H1 (cell line): ENCODE measurements at regions not wholly inside any gene's neighbourhood (a gene's known extent, or its start where the extent isn't known, plus 50 kb on each side); places are given as distances from the start of the nearest gene placed in this dataset.

Experiments
- CTCF ChIA-PET: fragments of 300-600 bp; sonication (Branson Sonifier 250); formaldehyde crosslinking; loops from one replicate; lab custom pipeline; 2021; ENCODE audit not compliant: partially characterized antibody; lab: Charles Lee
- POLR2A ChIA-PET: fragments of 300-600 bp; sonication (Branson Sonifier 250); formaldehyde crosslinking; loops from one replicate; lab custom pipeline; 2021; ENCODE audit warnings: inconsistent platforms; ENCODE audit not compliant: partially characterized antibody; lab: Charles Lee
- DNase-seq, 2 experiments: peaks; one replicate each; pipeline versions ENCODE4 v3.0.0 to v3.0.0-alpha.2; 2010 to 2022; ENCODE audit warnings: low spot score in 2 of 2, low read depth in 1 of 2, mixed read lengths in 1 of 2
- FAIRE-seq: peaks from 2 replicates; lab custom pipeline; 2011; peaks lifted over from hg19 to GRCh38; lab: Jason Lieb, UNC
- H2AFZ ChIP-seq: 2 replicates; pipeline ENCODE4 v1.8.1; 2012; ENCODE audit warnings: low read length, inconsistent platforms
- H2AK5ac ChIP-seq: 2 replicates; pipeline ENCODE4 v1.6.1; 2013; ENCODE audit warnings: low read depth, low read length
- H2BK120ac ChIP-seq: replicated peaks from 2 replicates; pipeline ENCODE3; 2013; ENCODE audit warnings: low read depth, low read length, inconsistent platforms
- H2BK12ac ChIP-seq: 2 replicates; pipeline ENCODE4 v1.6.1; 2013; ENCODE audit warnings: low read depth, low read length
- H2BK15ac ChIP-seq: 2 replicates; pipeline ENCODE4 v1.6.1; 2013; ENCODE audit warnings: low read length
- H2BK20ac ChIP-seq: 2 replicates; pipeline ENCODE4 v1.6.1; 2013; ENCODE audit warnings: low read length
- H2BK5ac ChIP-seq: 2 replicates; pipeline ENCODE4 v1.6.1; 2013; ENCODE audit warnings: low read depth, low read length
- H3K14ac ChIP-seq: 2 replicates; pipeline ENCODE4 v1.6.1; 2013; ENCODE audit warnings: inconsistent platforms; ENCODE audit not compliant: insufficient read length
- H3K18ac ChIP-seq: 2 replicates; pipeline ENCODE4 v1.6.1; 2013; ENCODE audit warnings: low read length; ENCODE audit errors: extremely low read depth
- H3K23ac ChIP-seq: 2 replicates; pipeline ENCODE4 v1.6.1; 2013; ENCODE audit warnings: inconsistent platforms; ENCODE audit not compliant: insufficient read length
- H3K23me2 ChIP-seq: 2 replicates; pipeline ENCODE4 v1.6.1; 2013; ENCODE audit warnings: low read depth, low read length
- H3K27ac ChIP-seq: 2 replicates; pipeline ENCODE4 v1.6.1; 2011; ENCODE audit warnings: low read depth, low read length, inconsistent platforms
- H3K27me3 ChIP-seq, 4 experiments: replicated peaks in 1 of 4; 1 replicate in 1 of 4; 2 replicates in 3 of 4; pipeline versions ENCODE4 v1.6.1 to v1.8.1; 2011 to 2013; ENCODE audit warnings: low read length in 3 of 4, mild to moderate bottlenecking in 3 of 4, inconsistent platforms in 2 of 4, mixed read lengths in 2 of 4, moderate library complexity in 1 of 4; ENCODE audit not compliant: control insufficient read depth in 3 of 4, insufficient read depth in 3 of 4; ENCODE audit errors: extremely low read depth in 1 of 4
- H3K36me3 ChIP-seq, 4 experiments: 2 replicates each; pipeline versions ENCODE4 v1.6.1 to v1.8.1; 2011 to 2013; ENCODE audit warnings: mild to moderate bottlenecking in 4 of 4, low read length in 3 of 4, moderate library complexity in 2 of 4, control low read depth in 1 of 4, inconsistent platforms in 1 of 4; ENCODE audit not compliant: insufficient read depth in 4 of 4, control insufficient read depth in 2 of 4
- H3K4ac ChIP-seq: replicated peaks from 2 replicates; pipeline ENCODE3; 2013; ENCODE audit warnings: low read length, low read depth, mixed read lengths, inconsistent platforms; ENCODE audit not compliant: insufficient read length
- H3K4me1 ChIP-seq, 4 experiments: replicated peaks in 1 of 4; 1 replicate in 1 of 4; 2 replicates in 3 of 4; pipeline versions ENCODE4 v1.6.1 to v1.8.1; 2011 to 2013; ENCODE audit warnings: low read length in 3 of 4, inconsistent platforms in 2 of 4, mixed read lengths in 1 of 4; ENCODE audit not compliant: insufficient read depth in 4 of 4, control insufficient read depth in 3 of 4
- H3K4me2 ChIP-seq, 2 experiments: 2 replicates each; pipeline versions ENCODE4 v1.6.1 to v1.8.1; 2011 to 2013; ENCODE audit warnings: low read depth in 2 of 2, low read length in 2 of 2, control low read depth in 1 of 2, inconsistent platforms in 1 of 2, mild to moderate bottlenecking in 1 of 2; ENCODE audit not compliant: insufficient read depth in 1 of 2
- H3K4me3 ChIP-seq, 4 experiments: fragments of 200-600, 300-600 bp in 1 of 4; sonication (generic), shearing (Covaris generic), sonication (Bioruptor Twin) in 1 of 4; 2 replicates each; pipeline versions ENCODE4 v1.5.1 to v1.8.1; 2011 to 2016; ENCODE audit warnings: low read length in 4 of 4, low read depth in 3 of 4, control low read depth in 2 of 4, inconsistent platforms in 2 of 4, mild to moderate bottlenecking in 2 of 4, mixed read lengths in 1 of 4, moderate library complexity in 1 of 4; ENCODE audit not compliant: insufficient read depth in 2 of 4; ENCODE audit errors: extremely low read depth in 1 of 4
- H3K56ac ChIP-seq: replicated peaks from 2 replicates; pipeline ENCODE3; 2013; ENCODE audit warnings: low read depth, mild to moderate bottlenecking, mixed read lengths, low read length, inconsistent platforms; ENCODE audit not compliant: insufficient read length
- H3K79me1 ChIP-seq: 2 replicates; pipeline ENCODE4 v1.6.1; 2013; ENCODE audit warnings: low read depth, low read length, control low read depth
- H3K79me2 ChIP-seq, 2 experiments: 2 replicates each; pipeline versions ENCODE4 v1.6.1 to v1.8.1; 2012 to 2013; ENCODE audit warnings: low read length in 2 of 2, mild to moderate bottlenecking in 2 of 2, inconsistent platforms in 1 of 2; ENCODE audit not compliant: insufficient read depth in 2 of 2, control insufficient read depth in 1 of 2
- H3K9ac ChIP-seq, 4 experiments: replicated peaks in 1 of 4; 1 replicate in 1 of 4; 2 replicates in 3 of 4; pipeline versions ENCODE4 v1.6.1 to v1.8.1; 2011 to 2013; ENCODE audit warnings: low read depth in 3 of 4, low read length in 3 of 4, control low read depth in 2 of 4, mild to moderate bottlenecking in 2 of 4, moderate library complexity in 2 of 4, inconsistent platforms in 1 of 4; ENCODE audit errors: extremely low read depth in 1 of 4
- H3K9me3 ChIP-seq, 2 experiments: 2 replicates each; pipeline versions ENCODE4 v1.6.1 to v1.8.1; 2012 to 2013; ENCODE audit warnings: mild to moderate bottlenecking in 2 of 2, moderate library complexity in 2 of 2, control low read depth in 1 of 2, inconsistent platforms in 1 of 2, low read depth in 1 of 2, low read length in 1 of 2, mixed read lengths in 1 of 2; ENCODE audit not compliant: insufficient read depth in 2 of 2
- H4K20me1 ChIP-seq, 2 experiments: replicated peaks in 1 of 2; 2 replicates each; pipeline versions ENCODE3 to v1.8.1; 2011 to 2013; ENCODE audit warnings: inconsistent platforms in 2 of 2, low read length in 2 of 2, mild to moderate bottlenecking in 1 of 2; ENCODE audit not compliant: insufficient read depth in 2 of 2, control insufficient read depth in 1 of 2
- H4K5ac ChIP-seq: 2 replicates; pipeline ENCODE4 v1.6.1; 2013; ENCODE audit warnings: low read length, low read depth, mixed read lengths, inconsistent platforms; ENCODE audit not compliant: insufficient read length
- H4K8ac ChIP-seq: 2 replicates; pipeline ENCODE4 v1.8.0; 2013; ENCODE audit warnings: mild to moderate bottlenecking, moderate library complexity, low read length, inconsistent platforms; ENCODE audit not compliant: insufficient read depth; ENCODE audit errors: extremely low read depth
- H4K91ac ChIP-seq: replicated peaks from 2 replicates; pipeline ENCODE3; 2013; ENCODE audit warnings: low read length, mixed read lengths, inconsistent platforms; ENCODE audit not compliant: insufficient read length
- CHD1 ChIP-seq: IDR thresholded peaks from 2 replicates; pipeline ENCODE4 v1.6.1; 2012; ENCODE audit warnings: low read depth, low read length, improper control_type of control experiment
- CTBP2 ChIP-seq: IDR thresholded peaks from 2 replicates; pipeline ENCODE4 v1.7.0; 2011; ENCODE audit warnings: borderline replicate concordance, mild to moderate bottlenecking, moderate library complexity, mixed read lengths, low read length; ENCODE audit not compliant: insufficient read depth, insufficient read length
- E2F6 ChIP-seq: IDR thresholded peaks from 2 replicates; pipeline ENCODE4 v1.6.1; 2012; ENCODE audit warnings: inconsistent platforms
- EP300 ChIP-seq, 2 experiments: IDR thresholded peaks; 1 replicate in 1 of 2; 2 replicates in 1 of 2; pipeline ENCODE4 v1.6.1; 2011 to 2012; ENCODE audit warnings: low read depth in 2 of 2, low read length in 2 of 2, mild to moderate bottlenecking in 2 of 2, borderline replicate concordance in 1 of 2, inconsistent platforms in 1 of 2, moderate library complexity in 1 of 2
- FOSL1 ChIP-seq: IDR thresholded peaks from 2 replicates; pipeline ENCODE4 v1.6.1; 2011; ENCODE audit warnings: mild to moderate bottlenecking, low read depth, low read length, moderate library complexity; ENCODE audit not compliant: insufficient read depth
- KDM4A ChIP-seq: IDR thresholded peaks from one replicate; pipeline ENCODE4 v1.7.1; 2012; ENCODE audit warnings: low read depth, mild to moderate bottlenecking, moderate library complexity, low read length, inconsistent platforms; ENCODE audit not compliant: severe bottlenecking
- POLR2A ChIP-seq, 2 experiments: IDR thresholded peaks; 1 replicate in 1 of 2; 2 replicates in 1 of 2; pipeline ENCODE4 v1.6.1; 2011; ENCODE audit warnings: low read depth in 2 of 2, low read length in 2 of 2, mild to moderate bottlenecking in 2 of 2; ENCODE audit errors: control extremely low read depth in 1 of 2
- POLR2AphosphoS5 ChIP-seq: IDR thresholded peaks from 2 replicates; pipeline ENCODE4 v1.6.1; 2011; ENCODE audit warnings: low read depth, low read length
- RFX5 ChIP-seq: IDR thresholded peaks from 2 replicates; pipeline ENCODE4 v1.6.1; 2011; ENCODE audit warnings: low read depth, low read length, improper control_type of control experiment, borderline replicate concordance
- RNF2 ChIP-seq: fragments of 200-900, 300-1000 bp; sonication (generic); IDR thresholded peaks from 2 replicates; pipeline ENCODE4 v1.7.1; 2016; ENCODE audit warnings: borderline replicate concordance, low read depth, mild to moderate bottlenecking, antibody characterized with exemption, low read length; ENCODE audit not compliant: poor library complexity, severe bottlenecking; ENCODE audit errors: missing control alignments
- WGBS, 2 experiments: shearing (Covaris generic) in 1 of 2; methylation state at CpG; one replicate each; pipeline versions ENCODE4 v1.1.6 to v1.1.7; 2013 to 2015; ENCODE audit warnings: low lambda C conversion rate in 2 of 2, mixed read lengths in 2 of 2, inconsistent platforms in 1 of 2, low coverage in 1 of 2, missing lambda C conversion rate in 1 of 2; ENCODE audit not compliant: insufficient replicate concordance in 2 of 2, insufficient coverage in 1 of 2, insufficient read length in 1 of 2; ENCODE audit errors: extremely low coverage in 1 of 2, missing lambda C conversion rate in 1 of 2; 5-methylcytosine and 5-hydroxymethylcytosine counted together
- TF ChIP-seq, protein P1 (sequence below): IDR thresholded peaks from 2 replicates; pipeline ENCODE4 v1.6.1; 2012; ENCODE audit warnings: low read length, inconsistent platforms

GRCh38 chr13:24574847-24575246 lies 62.3 kb upstream of the PARP4 start:
- Histone ChIP-seq H2BK15ac (no peak overlapping the region), H3K79me2 (no peaks in the 10 kb centered on the region), H3K23ac (no peak overlapping the region), H3K56ac (no peak overlapping the region), H3K9ac (no peak overlapping the region), H3K9me3 (no peaks in the 10 kb centered on the region), H2BK120ac (no peak overlapping the region), H4K20me1 (no peaks in the 10 kb centered on the region), H3K4me1 (no peaks in the 10 kb centered on the region), H3K27ac (no peak overlapping the region), H4K91ac (no peak overlapping the region), H2AK5ac (no peak overlapping the region), H2BK12ac (no peak overlapping the region), H3K79me1 (no peaks in the 10 kb centered on the region), H3K23me2 (peaks cover 2% of the 10 kb centered on the region; the same call in 1 of the 2 replicates), H3K36me3 (no peaks in the 10 kb centered on the region), H4K8ac (no peak overlapping the region), H3K27me3 (no peaks in the 10 kb centered on the region), H3K14ac (no peak overlapping the region), H4K5ac (no peak overlapping the region), H2BK20ac (no peak overlapping the region), H3K4ac (no peak overlapping the region), H3K18ac (no peak overlapping the region), H2AFZ (no peak overlapping the region), H2BK5ac (no peak overlapping the region), H3K4me3 (no peak overlapping the region), H3K4me2 (no peak overlapping the region)
- ChIA-PET POLR2A (interaction anchor here (1.1 kb wide), 1 partner anchor 114 kb away, joined by 3 read pairs; no protein-coding TSS in a partner anchor), CTCF (interaction anchor here (1.5 kb wide), 1 partner anchor 30 kb away, joined by 5 read pairs; no protein-coding TSS in a partner anchor)
- FAIRE-seq (no peak), DNase-seq (no peak)
- WGBS, 2 experiments, result 93% methylated on average over 1 of the region's 1 CpG; no CpG with 5 or more reads in 1 of the 2 experiments
- TF ChIP-seq RNF2 (no peak), EP300 (IDR thresholded peaks at IDR 0.05; ENCODE audit: borderline replicate concordance in 1 of 2, low read depth in 2 of 2, low read length in 2 of 2) (no peak), CTBP2 (no peak), CHD1 (no peak), POLR2A (IDR thresholded peaks at IDR 0.05; ENCODE audit: control extremely low read depth in 1 of 2, low read depth in 2 of 2, low read length in 2 of 2) (no peak), FOSL1 (no peak), RFX5 (no peak), POLR2AphosphoS5 (no peak), E2F6 (no peak), KDM4A (no peak)
- TF ChIP-seq, protein P1, sequence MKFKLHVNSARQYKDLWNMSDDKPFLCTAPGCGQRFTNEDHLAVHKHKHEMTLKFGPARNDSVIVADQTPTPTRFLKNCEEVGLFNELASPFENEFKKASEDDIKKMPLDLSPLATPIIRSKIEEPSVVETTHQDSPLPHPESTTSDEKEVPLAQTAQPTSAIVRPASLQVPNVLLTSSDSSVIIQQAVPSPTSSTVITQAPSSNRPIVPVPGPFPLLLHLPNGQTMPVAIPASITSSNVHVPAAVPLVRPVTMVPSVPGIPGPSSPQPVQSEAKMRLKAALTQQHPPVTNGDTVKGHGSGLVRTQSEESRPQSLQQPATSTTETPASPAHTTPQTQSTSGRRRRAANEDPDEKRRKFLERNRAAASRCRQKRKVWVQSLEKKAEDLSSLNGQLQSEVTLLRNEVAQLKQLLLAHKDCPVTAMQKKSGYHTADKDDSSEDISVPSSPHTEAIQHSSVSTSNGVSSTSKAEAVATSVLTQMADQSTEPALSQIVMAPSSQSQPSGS, result no peak
